Fibroblast of villous mesenchyme (primary cell): ENCODE measurements at regions not wholly inside any gene's neighbourhood (a gene's known extent, or its start where the extent isn't known, plus 50 kb on each side); places are given as distances from the start of the nearest gene placed in this dataset.
"Not testable (repeated sequence)": the region's sequence is repeated elsewhere in the genome, so short reads cannot be mapped to it uniquely, and the experiment has no call there.

ENCODE experiments used
- DNase-seq: peaks from one replicate; pipeline ENCODE4 v3.0.0-alpha.2; 2010; ENCODE audit warnings: low read depth
- H3K4me3 ChIP-seq: 2 replicates; pipeline ENCODE4 v1.5.1; 2011; ENCODE audit warnings: low read depth, mild to moderate bottlenecking, low read length
- CTCF ChIP-seq: IDR thresholded peaks from 2 replicates; pipeline ENCODE4 v1.5.1; 2012; ENCODE audit warnings: low read depth, mild to moderate bottlenecking, low read length; ENCODE audit not compliant: insufficient read depth

GRCh38 chr5:28666110-28666509, 1627.7 kb upstream of the CDH9 start:
- DNase-seq = no peak
- TF ChIP-seq CTCF = no peak
- H3K4me3 ChIP-seq = no peak overlapping the region

DNA sequence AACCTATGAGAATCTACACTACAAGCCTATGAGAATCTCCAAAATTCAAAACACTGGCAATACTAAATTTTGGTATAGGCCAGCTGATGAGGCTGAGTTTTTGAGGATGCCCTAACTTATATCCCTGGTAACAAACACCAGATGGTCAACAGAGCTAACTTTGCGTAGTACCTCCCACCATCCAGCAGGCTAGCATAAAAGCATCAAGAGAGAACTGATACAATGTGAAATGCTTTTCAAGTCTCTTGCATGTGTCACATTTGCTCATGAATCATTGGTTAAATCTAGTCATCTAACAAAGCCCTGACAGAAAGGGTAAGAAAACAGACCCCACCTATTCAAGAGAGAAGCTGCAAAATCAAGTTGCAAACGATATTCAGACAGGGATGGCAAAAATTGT, 1609.7 kb upstream of the CDH9 start:
- TF ChIP-seq CTCF = no peak
- H3K4me3 ChIP-seq = no peak overlapping the region
- no peak for DNase-seq

DNA sequence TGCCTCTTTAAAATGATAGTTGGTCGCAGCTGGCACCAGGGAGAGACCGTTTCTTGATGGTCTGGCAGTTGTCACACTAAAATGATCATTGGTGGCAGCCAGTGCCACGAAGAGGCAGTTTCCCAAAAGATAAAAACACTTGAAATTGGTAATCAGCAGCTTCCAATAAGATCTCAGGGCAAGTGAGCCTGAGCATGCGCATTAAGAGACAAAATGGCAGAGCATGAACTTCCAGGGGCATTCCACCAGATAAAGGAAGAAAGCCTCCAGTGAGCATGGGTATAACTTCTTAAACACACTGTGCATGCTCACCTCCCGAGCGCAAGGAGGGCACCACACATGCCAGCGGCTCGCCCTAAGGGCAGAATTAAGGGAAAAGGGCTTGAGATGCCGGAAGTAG, 1594.2 kb upstream of the CDH9 start:
- no peak for DNase-seq
- TF ChIP-seq CTCF = no peak
- no peak overlapping the region for H3K4me3 ChIP-seq

DNA sequence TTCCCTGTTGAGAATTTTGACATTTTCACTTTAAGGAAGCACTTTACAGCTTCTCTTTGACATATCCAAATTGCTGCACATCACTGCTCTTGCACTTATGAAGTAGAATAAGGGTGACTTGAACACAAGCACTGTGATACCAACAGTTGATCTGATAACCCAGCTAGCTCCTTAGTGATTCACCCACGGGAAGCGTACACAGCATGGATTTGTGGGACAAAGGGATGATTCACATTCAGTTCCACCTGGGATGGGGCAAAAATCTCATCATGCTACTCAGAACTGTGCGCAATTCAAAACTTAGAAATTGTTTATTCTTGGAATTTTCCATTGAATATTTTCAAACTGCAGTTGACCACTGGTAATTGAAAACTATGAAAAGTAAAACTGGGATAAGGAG, 1565.5 kb upstream of the CDH9 start:
- DNase-seq = no peak
- no peak overlapping the region for H3K4me3 ChIP-seq
- no peak for TF ChIP-seq CTCF

- no peak overlapping the region for H3K4me3 ChIP-seq
- no peak for DNase-seq
- TF ChIP-seq CTCF = no peak
Measured at GRCh38 chr5:28602429-28602828, 1564.0 kb upstream of the CDH9 start.

DNA sequence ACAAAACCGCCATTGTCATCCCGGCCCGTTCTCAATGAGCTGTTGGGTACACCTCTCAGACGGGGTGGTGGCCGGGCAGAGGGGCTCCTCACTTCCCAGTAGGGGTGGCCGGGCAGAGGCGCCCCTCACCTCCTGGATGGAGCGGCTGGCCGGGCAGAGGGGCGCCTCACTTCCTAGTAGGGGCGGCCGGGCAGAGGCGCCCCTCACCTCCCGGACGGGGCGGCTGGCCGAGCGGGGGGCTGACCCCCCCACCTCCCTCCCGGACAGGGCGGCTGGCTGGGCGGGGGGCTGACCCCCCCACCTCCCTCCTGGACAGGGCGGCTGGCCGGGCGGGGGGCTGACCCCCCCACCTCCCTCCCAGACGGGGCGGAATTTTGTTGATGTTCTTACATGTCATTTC, 1558.3 kb upstream of the CDH9 start:
- not testable (repeated sequence) for DNase-seq, H3K4me3 ChIP-seq

- no peak for TF ChIP-seq CTCF
- DNase-seq = peak; percentile 10
- no peak overlapping the region for H3K4me3 ChIP-seq
Measured at GRCh38 chr5:28580616-28581015, 1542.2 kb upstream of the CDH9 start.
